ENCODE measurements at regions not wholly inside any gene's neighbourhood (a gene's known extent, or its start where the extent isn't known, plus 50 kb on each side); places are given as distances from the start of the nearest gene placed in this dataset.

GRCh38 chr5:30325795-30326194 is 867.7 kb upstream of the CDH6 start:
- TF ChIP-seq CTCF (IDR thresholded peaks at IDR 0.05): no peak
- no peak for TF ChIP-seq TAF1 (IDR thresholded peaks at IDR 0.05; ENCODE audit: borderline replicate concordance, low read depth, low read length)
- TF ChIP-seq NFIC (IDR thresholded peaks at IDR 0.05; ENCODE audit: borderline replicate concordance): no peak
- no peak for TF ChIP-seq JUND (IDR thresholded peaks at IDR 0.05)
- TF ChIP-seq NRF1 (IDR thresholded peaks at IDR 0.05; ENCODE audit: low read depth, low read length): no peak

Data from SK-N-SH (cell line).